Common myeloid progenitor, CD34-positive (primary cell): ENCODE measurements at regions not wholly inside any gene's neighbourhood (a gene's known extent, or its start where the extent isn't known, plus 50 kb on each side); places are given as distances from the start of the nearest gene placed in this dataset.

Experiments used
- CTCF ChIA-PET: fragments of 350-600 bp; sonication (Branson Sonifier 250); formaldehyde crosslinking; loops from one replicate; lab custom pipeline; 2021; ENCODE audit warnings: antibody characterized with exemption; lab: Charles Lee
- POLR2A ChIA-PET: fragments of 350-600 bp; sonication (Branson Sonifier 250); formaldehyde crosslinking; loops from one replicate; lab custom pipeline; 2021; ENCODE audit warnings: antibody characterized with exemption; lab: Charles Lee
- DNase-seq, 3 donors: peaks; one replicate each; pipeline versions ENCODE4 v3.0.0 to v3.0.0-alpha.2; 2013
- H3K27ac ChIP-seq, 2 experiments: 1 replicate in 1 of 2; 2 replicates in 1 of 2; pipeline ENCODE4 v1.7.0; 2013; ENCODE audit warnings: inconsistent platforms in 2 of 2, low read length in 2 of 2, mild to moderate bottlenecking in 2 of 2, low read depth in 1 of 2, moderate library complexity in 1 of 2; ENCODE audit not compliant: severe bottlenecking in 2 of 2, insufficient read depth in 1 of 2, poor library complexity in 1 of 2
- H3K27me3 ChIP-seq, 5 experiments: replicated peaks in 2 of 5; 1 replicate in 3 of 5; 2 replicates in 2 of 5; pipeline versions ENCODE4 v1.6.1 to v1.7.0; 2013; ENCODE audit warnings: low read length in 4 of 5, mild to moderate bottlenecking in 2 of 5, moderate library complexity in 2 of 5, inconsistent platforms in 1 of 5; ENCODE audit not compliant: insufficient read depth in 5 of 5, control insufficient read depth in 4 of 5
- H3K36me3 ChIP-seq, 4 experiments: 1 replicate in 2 of 4; 2 replicates in 2 of 4; pipeline versions ENCODE4 v1.6.1 to v1.7.0; 2013; ENCODE audit warnings: low read length in 3 of 4, control low read depth in 1 of 4, mild to moderate bottlenecking in 1 of 4; ENCODE audit not compliant: control insufficient read depth in 4 of 4, insufficient read depth in 4 of 4
- H3K4me1 ChIP-seq, 4 experiments: 1 replicate in 3 of 4; 2 replicates in 1 of 4; pipeline versions ENCODE4 v1.6.1 to v1.7.1; 2013; ENCODE audit warnings: low read length in 3 of 4, mild to moderate bottlenecking in 3 of 4, control low read depth in 1 of 4, inconsistent platforms in 1 of 4, moderate library complexity in 1 of 4; ENCODE audit not compliant: control insufficient read depth in 4 of 4, insufficient read depth in 4 of 4; ENCODE audit errors: control extremely low read depth in 1 of 4
- H3K4me3 ChIP-seq, 7 experiments: 1 replicate in 4 of 7; 2 replicates in 3 of 7; pipeline versions ENCODE4 v1.5.1 to v1.7.0; 2013; ENCODE audit warnings: mild to moderate bottlenecking in 7 of 7, low read length in 6 of 7, moderate library complexity in 6 of 7, inconsistent platforms in 2 of 7, low read depth in 2 of 7, control low read depth in 1 of 7; ENCODE audit not compliant: insufficient read depth in 4 of 7, control insufficient read depth in 1 of 7; ENCODE audit errors: extremely low read depth in 1 of 7
- H3K9me3 ChIP-seq, 5 experiments: 1 replicate in 4 of 5; 2 replicates in 1 of 5; pipeline versions ENCODE4 v1.6.1 to v1.7.1; 2013; ENCODE audit warnings: low read length in 4 of 5, mild to moderate bottlenecking in 2 of 5, inconsistent platforms in 1 of 5, low read depth in 1 of 5, moderate library complexity in 1 of 5; ENCODE audit not compliant: control insufficient read depth in 4 of 5, insufficient read depth in 2 of 5; ENCODE audit errors: control extremely low read depth in 1 of 5
- WGBS: methylation state at CpG from one replicate; pipeline ENCODE4 v1.1.5; 2013; ENCODE audit not compliant: insufficient coverage; 5-methylcytosine and 5-hydroxymethylcytosine counted together

DNA sequence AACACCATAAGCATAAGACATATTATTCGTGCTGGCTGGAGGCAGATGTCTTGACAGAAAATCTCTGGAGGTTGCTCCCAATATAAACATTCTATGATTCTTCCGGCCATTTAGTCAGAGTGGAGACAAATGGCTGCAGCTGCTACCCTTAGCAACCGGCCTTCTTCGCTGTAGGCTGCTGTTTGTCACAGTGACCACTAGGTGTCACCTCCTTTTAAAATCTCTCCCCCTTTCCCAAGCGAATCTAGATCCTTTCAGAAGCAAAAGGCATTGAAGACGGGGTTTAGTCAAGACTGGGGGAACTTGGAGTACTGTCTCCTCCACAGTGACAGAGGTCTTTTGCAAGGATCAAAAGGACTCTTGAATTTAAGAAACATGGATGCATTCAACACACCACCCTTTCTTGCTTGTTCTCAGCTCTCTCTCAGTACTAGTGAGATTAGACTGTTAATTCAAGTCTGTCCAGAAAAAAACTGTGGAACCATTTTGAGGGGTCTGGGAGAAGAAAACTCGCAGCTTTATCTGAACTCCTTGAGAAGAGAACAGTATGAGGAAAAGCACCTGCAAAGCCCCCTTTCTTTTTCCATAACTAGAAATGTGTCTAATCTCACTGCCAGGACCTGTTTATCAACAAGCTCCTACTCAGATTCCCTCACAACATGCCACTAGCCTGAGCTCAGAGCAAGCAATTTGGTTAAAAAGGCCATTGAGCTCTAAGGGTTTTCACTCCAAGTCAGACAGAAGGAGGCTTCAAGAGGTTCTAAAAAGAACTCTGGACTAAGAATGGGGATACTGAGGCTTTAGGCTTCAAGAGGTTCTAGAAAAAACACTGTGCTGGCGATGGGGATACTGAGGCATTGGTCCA lies 408.3 kb upstream of the PLXNA2 start:
- H3K27ac ChIP-seq: no peak overlapping the region
- CTCF ChIA-PET: interaction anchor here (0.9 to 1.8 kb wide), 13 partner anchors 9 to 913 kb away, joined by 3 to 13 read pairs (median 3); no protein-coding TSS in a partner anchor

DNA sequence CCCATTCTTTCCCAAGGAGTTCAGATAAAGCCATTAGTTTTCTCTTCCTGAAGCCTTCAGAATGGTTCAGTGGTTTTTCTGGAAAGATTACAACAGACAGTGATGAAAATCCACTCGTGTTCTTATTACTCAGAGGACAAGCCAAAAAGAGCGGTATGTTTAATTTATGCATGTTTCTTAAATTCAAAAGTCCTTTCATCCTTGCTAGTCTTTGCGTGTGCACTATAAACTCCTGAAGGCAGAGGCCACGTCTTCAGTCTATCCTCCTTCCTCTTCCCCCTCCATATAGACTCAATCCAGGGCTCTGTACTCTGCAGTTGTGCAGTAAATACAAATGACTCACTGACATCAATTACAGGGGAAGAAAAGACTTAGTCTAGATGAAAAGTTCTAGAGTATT lies 409.2 kb upstream of the PLXNA2 start:
- DNase-seq: no peak
- Histone ChIP-seq H3K36me3 (no peaks in the 10 kb centered on the region), H3K27me3 (peaks cover 0 to 4% (median 2%) of the 10 kb centered on the region in 5 experiments), H3K4me3 (no peak overlapping the region), H3K9me3 (no peaks in the 10 kb centered on the region), H3K27ac (no peak overlapping the region), H3K4me1 (no peaks in the 10 kb centered on the region)
- WGBS: 83% methylated on average over 3 of the region's 4 CpGs
- ChIA-PET CTCF (interaction anchor here (1.0 to 1.8 kb wide), 5 partner anchors 9 to 555 kb away, joined by 3 to 13 read pairs (median 4); no protein-coding TSS in a partner anchor), POLR2A (no interaction called here)

More for the DNA sequence above, 408.3 kb upstream of the PLXNA2 start:
- Histone ChIP-seq H3K4me3 (no peak overlapping the region), H3K36me3 (no peaks in the 10 kb centered on the region), H3K4me1 (no peaks in the 10 kb centered on the region), H3K9me3 (no peaks in the 10 kb centered on the region), H3K27me3 (peaks cover 0 to 4% (median 2%) of the 10 kb centered on the region in 5 experiments)
- POLR2A ChIA-PET: no interaction called here
- DNase-seq: peak; percentile 41 to 68 (median 66)
- 40% methylated on average over 5 of the region's 8 CpGs for WGBS

DNA sequence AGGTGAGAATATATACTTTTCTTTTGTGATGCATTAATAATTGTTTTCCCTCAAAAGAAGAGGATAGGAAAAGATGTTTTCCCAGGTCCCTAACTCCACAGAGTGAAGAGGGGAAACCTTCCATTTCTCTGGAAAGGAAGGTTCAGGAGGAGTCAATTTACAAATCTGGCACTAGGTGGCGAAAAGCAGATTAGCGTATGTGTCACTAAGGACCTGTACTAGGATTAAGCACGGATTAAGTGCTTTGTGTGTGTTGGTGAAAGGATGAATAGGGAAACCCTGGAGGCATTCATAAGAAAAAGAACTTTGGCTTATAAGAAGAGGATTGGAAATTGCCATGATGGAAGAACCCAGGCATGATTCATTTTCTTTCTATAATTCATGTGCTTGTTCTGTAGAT lies 410.1 kb upstream of the PLXNA2 start:
- H3K4me3 ChIP-seq: no peak overlapping the region
- H3K27me3 ChIP-seq: peaks cover 0 to 4% (median 0%) of the 10 kb centered on the region in 5 experiments
- no peaks in the 10 kb centered on the region for H3K4me1 ChIP-seq
- peak; percentile 6 to 15 (median 14) for DNase-seq
- no peak overlapping the region for H3K27ac ChIP-seq
- H3K36me3 ChIP-seq: no peaks in the 10 kb centered on the region
- no peaks in the 10 kb centered on the region for H3K9me3 ChIP-seq
- 65% methylated on average over 3 of the region's 3 CpGs for WGBS
- CTCF ChIA-PET: no interaction called here
- POLR2A ChIA-PET: no interaction called here

DNA sequence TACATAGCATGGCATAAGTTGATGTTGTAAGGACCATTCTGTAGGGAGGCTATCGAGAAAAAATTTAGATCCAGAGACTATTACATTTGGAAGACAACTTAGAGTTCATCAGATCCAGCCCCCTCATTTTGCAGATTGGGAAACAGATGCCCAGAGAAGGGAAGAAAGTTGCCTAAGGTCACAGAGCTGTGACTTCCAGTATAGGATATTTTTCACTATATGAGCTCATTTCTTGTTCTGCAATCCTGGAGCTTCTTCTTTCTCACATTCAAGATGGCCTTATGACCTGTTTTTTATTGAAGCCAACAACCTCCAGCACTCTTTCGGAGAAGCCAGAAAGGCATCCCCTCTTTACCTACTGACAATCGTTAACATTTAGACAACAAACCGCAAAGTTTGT lies 421.8 kb upstream of the PLXNA2 start:
- WGBS: 98% methylated on average over 4 of the region's 4 CpGs
- H3K36me3 ChIP-seq: no peaks in the 10 kb centered on the region
- no peaks in the 10 kb centered on the region for H3K27me3 ChIP-seq
- no peak overlapping the region for H3K27ac ChIP-seq
- POLR2A ChIA-PET: no interaction called here
- DNase-seq: no peak
- CTCF ChIA-PET: no interaction called here
- no peak overlapping the region for H3K4me3 ChIP-seq
- no peaks in the 10 kb centered on the region for H3K4me1 ChIP-seq
- H3K9me3 ChIP-seq: no peaks in the 10 kb centered on the region

DNA sequence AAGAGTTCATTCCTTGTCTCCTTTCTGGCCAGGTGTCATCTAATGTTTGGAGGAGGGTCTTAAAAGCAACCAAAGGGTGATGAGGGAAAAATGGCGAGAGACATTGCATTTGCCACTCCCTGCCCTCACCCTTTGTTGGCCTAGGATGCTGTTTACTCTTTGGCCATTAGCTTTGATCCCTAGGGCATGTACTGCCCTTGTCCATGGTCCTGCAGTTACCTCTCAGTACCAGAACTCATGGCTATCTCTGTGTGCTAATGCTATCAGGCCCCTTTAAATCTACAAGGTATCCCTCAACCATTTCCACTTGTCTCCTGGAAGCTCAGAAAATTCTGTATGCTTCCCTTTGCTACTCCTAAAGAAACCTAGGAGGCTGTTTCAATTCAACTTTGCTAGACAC lies 424.8 kb upstream of the PLXNA2 start:
- no peak overlapping the region for H3K27ac ChIP-seq
- no peaks in the 10 kb centered on the region for H3K4me1 ChIP-seq
- no peak overlapping the region for H3K4me3 ChIP-seq
- no peak for DNase-seq
- ChIA-PET POLR2A (no interaction called here), CTCF (no interaction called here)
- no peaks in the 10 kb centered on the region for H3K9me3 ChIP-seq
- WGBS: no CpG with 5 or more reads among the region's 1 CpG
- no peaks in the 10 kb centered on the region for H3K36me3 ChIP-seq
- no peaks in the 10 kb centered on the region for H3K27me3 ChIP-seq

DNA sequence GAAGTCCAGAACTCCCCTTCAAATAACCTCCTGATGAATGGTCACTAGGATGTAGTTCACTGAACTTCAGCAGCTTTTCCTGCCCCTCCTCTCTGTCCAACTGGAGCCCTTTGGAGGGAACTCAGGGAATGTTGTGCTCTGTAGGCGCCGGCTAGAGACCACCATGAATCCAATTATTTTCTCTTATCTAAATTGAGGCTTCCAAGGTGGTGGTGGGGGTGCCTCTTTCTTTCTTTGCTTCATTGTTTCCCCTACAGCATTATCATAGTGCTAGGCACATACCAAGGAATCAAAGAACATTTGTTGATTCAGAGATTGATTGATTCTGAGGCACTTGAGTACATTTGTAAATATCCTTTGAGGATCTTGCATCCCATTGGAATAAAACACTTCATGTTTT lies 426.6 kb upstream of the PLXNA2 start:
- ChIA-PET CTCF (no interaction called here), POLR2A (no interaction called here)

DNA sequence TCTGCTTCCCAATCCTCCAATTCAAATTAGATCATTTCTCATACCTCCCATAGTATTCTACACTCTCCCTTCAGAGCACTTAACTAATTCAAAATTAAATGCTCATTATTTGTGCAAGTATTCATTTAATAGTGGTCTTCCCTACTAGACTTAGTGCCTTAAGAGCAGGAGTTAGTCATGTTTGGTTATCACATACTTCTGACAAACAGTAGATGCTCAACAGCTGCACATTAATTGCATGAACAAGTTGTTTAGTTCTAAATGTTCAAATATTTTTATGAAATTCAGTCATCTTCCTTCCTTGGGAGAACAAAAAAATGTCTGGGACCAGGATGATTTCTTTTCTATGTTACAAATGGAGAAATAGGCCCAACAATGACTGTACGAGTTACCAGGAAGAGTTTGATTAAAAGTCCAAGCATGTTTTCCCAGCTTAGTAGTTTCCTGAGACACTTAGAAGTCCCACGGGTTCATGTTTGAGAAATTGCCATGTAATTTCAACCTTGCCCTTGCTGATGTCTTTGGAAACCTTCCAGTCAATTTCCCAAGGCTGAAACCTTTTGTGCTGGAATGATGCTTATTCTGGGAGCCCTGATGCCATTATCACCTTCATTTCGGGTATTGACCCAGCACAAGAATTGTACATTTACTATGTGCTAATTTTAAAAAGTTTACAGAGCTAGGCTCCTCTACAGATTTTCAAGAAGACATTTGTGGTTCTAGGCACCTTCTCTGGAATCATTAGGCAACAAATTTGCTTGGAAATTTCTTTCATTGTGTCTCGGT lies 437.9 kb upstream of the PLXNA2 start:
- CTCF ChIA-PET: no interaction called here

More for the DNA sequence above, 426.6 kb upstream of the PLXNA2 start:
- Histone ChIP-seq H3K27me3 (no peaks in the 10 kb centered on the region), H3K27ac (no peak overlapping the region), H3K4me1 (no peaks in the 10 kb centered on the region), H3K9me3 (no peaks in the 10 kb centered on the region), H3K36me3 (no peaks in the 10 kb centered on the region), H3K4me3 (no peak overlapping the region)
- no peak for DNase-seq
- WGBS: no CpG with 5 or more reads among the region's 2 CpGs

More for the DNA sequence above, 437.9 kb upstream of the PLXNA2 start:
- H3K27ac ChIP-seq: no peak overlapping the region
- POLR2A ChIA-PET: no interaction called here
- DNase-seq: no peak
- no peaks in the 10 kb centered on the region for H3K27me3 ChIP-seq
- H3K36me3 ChIP-seq: no peaks in the 10 kb centered on the region
- WGBS: 62% methylated on average over 2 of the region's 4 CpGs
- H3K9me3 ChIP-seq: no peaks in the 10 kb centered on the region
- H3K4me3 ChIP-seq: no peak overlapping the region
- peaks cover 0 to 11% (median 0%) of the 10 kb centered on the region in 4 experiments for H3K4me1 ChIP-seq
